Fibroblast of lung (primary cell): ENCODE measurements at regions not wholly inside any gene's neighbourhood (a gene's known extent, or its start where the extent isn't known, plus 50 kb on each side); places are given as distances from the start of the nearest gene placed in this dataset.

Source experiments
- EZH2 ChIP-seq: IDR thresholded peaks from 2 replicates; pipeline ENCODE4 v1.5.1; 2012; ENCODE audit warnings: low read length, control low read depth, mild to moderate bottlenecking; ENCODE audit errors: missing control alignments
- TF ChIP-seq, protein P1 (sequence below), 2 donors: IDR thresholded peaks in 1 of 2; conservative IDR thresholded peaks in 1 of 2; 1 replicate in 1 of 2; 2 replicates in 1 of 2; pipeline ENCODE4 v1.5.1; 2011 to 2012; ENCODE audit warnings: low read length in 2 of 2, control low read depth in 1 of 2, inconsistent platforms in 1 of 2, low read depth in 1 of 2, mild to moderate bottlenecking in 1 of 2

GRCh38 chr2:35081622-35082015 lies 1274.0 kb upstream of the CRIM1 start:
- TF ChIP-seq, protein P1, sequence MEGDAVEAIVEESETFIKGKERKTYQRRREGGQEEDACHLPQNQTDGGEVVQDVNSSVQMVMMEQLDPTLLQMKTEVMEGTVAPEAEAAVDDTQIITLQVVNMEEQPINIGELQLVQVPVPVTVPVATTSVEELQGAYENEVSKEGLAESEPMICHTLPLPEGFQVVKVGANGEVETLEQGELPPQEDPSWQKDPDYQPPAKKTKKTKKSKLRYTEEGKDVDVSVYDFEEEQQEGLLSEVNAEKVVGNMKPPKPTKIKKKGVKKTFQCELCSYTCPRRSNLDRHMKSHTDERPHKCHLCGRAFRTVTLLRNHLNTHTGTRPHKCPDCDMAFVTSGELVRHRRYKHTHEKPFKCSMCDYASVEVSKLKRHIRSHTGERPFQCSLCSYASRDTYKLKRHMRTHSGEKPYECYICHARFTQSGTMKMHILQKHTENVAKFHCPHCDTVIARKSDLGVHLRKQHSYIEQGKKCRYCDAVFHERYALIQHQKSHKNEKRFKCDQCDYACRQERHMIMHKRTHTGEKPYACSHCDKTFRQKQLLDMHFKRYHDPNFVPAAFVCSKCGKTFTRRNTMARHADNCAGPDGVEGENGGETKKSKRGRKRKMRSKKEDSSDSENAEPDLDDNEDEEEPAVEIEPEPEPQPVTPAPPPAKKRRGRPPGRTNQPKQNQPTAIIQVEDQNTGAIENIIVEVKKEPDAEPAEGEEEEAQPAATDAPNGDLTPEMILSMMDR (conservative IDR thresholded peaks at IDR 0.05 in 1 of 2, IDR thresholded peaks at IDR 0.05 in 1 of 2; ENCODE audit: low read depth in 1 of 2, low read length in 2 of 2): no peak
- TF ChIP-seq EZH2: no peak
